ENCODE measurements at regions not wholly inside any gene's neighbourhood (a gene's known extent, or its start where the extent isn't known, plus 50 kb on each side); places are given as distances from the start of the nearest gene placed in this dataset.

GRCh38 chr2:217468042-217468830 lies 534.6 kb downstream of the TNS1 start:
- no peak for DNase-seq

- no peak for DNase-seq
These were observed 535.5 kb downstream of the TNS1 start for GRCh38 chr2:217467331-217467730.

GRCh38 chr2:217466805-217467204 lies 536.0 kb downstream of the TNS1 start:
- no peak for DNase-seq

GRCh38 chr2:217466104-217466503 lies 536.7 kb downstream of the TNS1 start:
- DNase-seq: no peak

- DNase-seq: no peak
These were observed 537.7 kb downstream of the TNS1 start for GRCh38 chr2:217465100-217465499.

GRCh38 chr2:217463402-217464075 lies 539.3 kb downstream of the TNS1 start:
- no peak for DNase-seq

- DNase-seq: no peak
These were observed 540.7 kb downstream of the TNS1 start for GRCh38 chr2:217462121-217462520.

- no peak for DNase-seq
These were observed 541.1 kb downstream of the TNS1 start for GRCh38 chr2:217461674-217462073.

- no peak for DNase-seq
These were observed 543.0 kb downstream of the TNS1 start for GRCh38 chr2:217459680-217460405.

- DNase-seq: no peak
These were observed 543.8 kb downstream of the TNS1 start for GRCh38 chr2:217459016-217459415.

- no peak for DNase-seq
These were observed 546.8 kb downstream of the TNS1 start for GRCh38 chr2:217456016-217456415.

GRCh38 chr2:217452928-217453327 lies 549.9 kb downstream of the TNS1 start:
- DNase-seq: no peak

GRCh38 chr2:217451666-217452065 lies 551.1 kb downstream of the TNS1 start:
- DNase-seq: no peak

- no peak for DNase-seq
These were observed 553.4 kb downstream of the TNS1 start for GRCh38 chr2:217449444-217449843.

GRCh38 chr2:217448860-217449259 lies 553.9 kb downstream of the TNS1 start:
- DNase-seq: no peak

GRCh38 chr2:217445723-217446122 lies 557.1 kb downstream of the TNS1 start:
- no peak for DNase-seq

- DNase-seq: no peak
These were observed 557.9 kb downstream of the TNS1 start for GRCh38 chr2:217444932-217445331.

GRCh38 chr2:217444509-217444908 lies 558.3 kb downstream of the TNS1 start:
- no peak for DNase-seq

- no peak for DNase-seq
These were observed 559.2 kb downstream of the TNS1 start for GRCh38 chr2:217443601-217444000.

GRCh38 chr2:217440000-217440399 lies 562.8 kb downstream of the TNS1 start:
- DNase-seq: no peak

- DNase-seq: no peak
These were observed 564.0 kb downstream of the TNS1 start for GRCh38 chr2:217438821-217439220.

GRCh38 chr2:217438136-217438535 lies 564.7 kb downstream of the TNS1 start:
- no peak for DNase-seq

GRCh38 chr2:217437290-217437870 lies 565.4 kb downstream of the TNS1 start:
- no peak for DNase-seq

Measured in stimulated activated CD4-positive, alpha-beta T cell treated with anti-CD3 and anti-CD28 coated beads, Interleukin-15, amount 100 ng/mL, for 24 hours (primary cell).